ENCODE measurements at regions not wholly inside any gene's neighbourhood (a gene's known extent, or its start where the extent isn't known, plus 50 kb on each side); places are given as distances from the start of the nearest gene placed in this dataset.
A peak's percentile ranks its signal among the peaks of the same experiment; 100 is the strongest.

GRCh38 chr5:82812575-82812974 is 264.6 kb downstream of the TMEM167A start:
- no peak for ATAC-seq
- DNase-seq (ENCODE audit: low spot score): no peak

DNA sequence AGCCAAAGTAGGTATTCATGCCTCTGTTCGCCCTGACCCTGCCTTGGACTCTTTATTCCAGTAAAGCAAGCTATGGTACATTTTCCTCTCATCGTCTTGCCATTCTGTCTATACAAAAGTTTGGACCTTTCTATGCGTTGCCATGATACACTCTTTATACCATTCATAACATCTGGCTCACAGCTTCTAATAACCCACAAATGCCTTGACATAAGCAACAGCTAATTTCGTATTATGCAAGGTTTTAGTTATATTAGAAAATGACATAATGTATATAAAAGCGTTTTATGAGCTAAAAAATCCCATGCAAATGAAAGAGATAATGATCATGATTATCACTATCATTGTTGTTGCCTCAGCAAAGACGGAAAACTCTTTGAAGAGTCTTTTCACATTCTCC is 265.7 kb downstream of the TMEM167A start:
- no peak for DNase-seq (ENCODE audit: low spot score)
- no peak for ATAC-seq

GRCh38 chr5:82809420-82810143 is 267.6 kb downstream of the TMEM167A start:
- ATAC-seq (no peak), DNase-seq (ENCODE audit: low spot score) (no peak)

DNA sequence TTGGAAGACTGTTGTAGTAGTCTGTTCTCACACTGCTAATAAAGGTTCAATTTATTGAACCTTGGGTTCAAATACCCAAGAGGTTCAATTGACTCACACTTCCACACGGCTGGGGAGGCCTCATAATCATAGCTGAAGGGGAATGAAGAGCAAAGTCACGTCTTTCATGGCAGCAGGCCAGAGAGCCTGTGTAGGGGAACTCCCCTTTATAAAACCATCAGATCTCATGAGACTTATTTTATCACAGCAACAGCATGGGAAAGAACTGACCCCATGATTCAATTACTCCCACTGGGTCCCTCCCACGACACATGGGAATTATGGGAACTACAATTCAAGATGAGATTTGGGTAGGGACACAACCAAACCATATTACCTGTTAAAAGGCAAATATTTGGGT is 268.2 kb downstream of the TMEM167A start:
- ATAC-seq (no peak), DNase-seq (ENCODE audit: low spot score) (no peak)

DNA sequence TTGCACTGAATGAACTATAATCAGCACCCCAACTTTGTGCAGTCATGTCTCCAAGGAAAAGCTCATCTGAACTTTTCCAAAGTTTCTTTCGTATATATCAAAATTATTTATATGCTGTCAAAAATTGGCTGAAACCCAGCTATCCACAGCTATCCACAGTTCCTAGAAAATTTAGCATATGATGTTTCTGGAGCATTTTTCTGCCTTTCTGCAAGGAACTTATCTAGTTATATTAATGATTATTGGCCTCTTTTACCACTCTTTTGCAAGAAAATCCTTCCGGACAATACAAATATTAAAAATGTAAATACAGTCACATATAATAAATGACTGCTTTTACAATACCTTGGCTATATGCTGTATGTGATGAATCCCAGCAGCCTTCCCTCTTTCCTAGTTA is 270.2 kb downstream of the TMEM167A start:
- no peak for DNase-seq (ENCODE audit: low spot score)
- no peak for ATAC-seq

DNA sequence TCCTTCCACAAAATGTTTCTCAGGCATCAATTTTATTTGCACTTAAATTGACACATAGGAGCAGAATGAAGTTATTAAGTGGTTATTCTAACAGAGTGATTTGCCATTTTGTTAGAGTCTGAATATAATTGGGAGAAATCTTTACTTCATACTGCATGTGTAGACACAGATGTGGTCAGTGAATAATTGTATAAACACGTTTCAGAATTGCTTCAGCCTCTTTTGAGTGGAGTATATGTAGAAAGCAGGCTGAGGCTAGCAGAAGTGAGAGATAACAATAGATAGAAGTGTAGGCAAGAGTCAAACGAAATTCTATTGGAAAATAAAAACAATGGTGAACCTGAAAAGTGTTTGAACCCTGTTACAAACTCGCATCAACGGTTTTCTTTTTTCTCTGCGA is 270.7 kb downstream of the TMEM167A start:
- DNase-seq (ENCODE audit: low spot score) (no peak), ATAC-seq (no peak)

DNA sequence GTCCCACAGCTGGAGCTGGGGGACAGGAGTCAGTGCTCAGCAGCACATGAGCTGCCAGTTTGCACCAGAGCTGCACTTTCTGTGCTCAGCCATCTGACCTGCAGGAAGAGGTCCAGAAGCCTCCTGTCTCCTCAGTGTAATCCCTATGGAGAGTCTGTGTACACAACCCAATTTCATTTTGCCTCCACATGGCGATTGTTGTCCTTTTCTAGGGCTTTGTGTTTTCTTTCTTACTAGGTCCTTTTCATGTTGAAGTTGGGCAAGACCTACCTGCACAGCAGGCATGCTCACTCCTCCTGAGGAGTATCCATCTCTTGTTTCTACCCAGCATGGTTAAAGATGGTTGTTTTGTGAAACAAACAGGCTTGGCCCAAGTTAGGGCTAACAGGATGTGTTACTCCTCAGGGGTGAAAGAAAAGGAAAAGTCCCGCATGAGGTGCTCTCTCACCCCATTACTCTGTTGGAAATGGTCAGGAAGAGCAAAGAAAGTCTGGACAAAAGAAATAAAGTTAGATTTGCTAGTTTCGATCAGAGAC is 273.0 kb downstream of the TMEM167A start:
- no peak for ATAC-seq

DNA sequence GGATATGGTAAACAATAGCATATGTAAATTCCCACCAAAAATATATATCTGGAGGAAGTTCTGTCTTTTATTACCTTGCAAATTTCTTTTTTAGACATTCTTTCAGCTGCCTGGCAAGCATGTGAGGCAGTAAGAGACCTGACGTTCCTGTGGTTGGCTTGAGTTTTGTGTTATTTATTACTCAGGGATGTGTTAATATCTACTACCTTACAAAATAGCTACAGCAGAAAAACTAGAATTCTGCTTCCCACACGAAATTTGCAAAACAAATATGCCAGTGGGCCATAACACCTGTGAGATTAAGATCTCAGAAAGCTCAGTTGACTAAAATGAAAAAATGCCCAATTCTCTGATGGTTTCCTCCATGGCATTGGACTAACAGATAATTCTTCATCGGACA is 274.2 kb downstream of the TMEM167A start:
- DNase-seq (ENCODE audit: low spot score) (no peak), ATAC-seq (no peak)

More for the DNA sequence above, 273.0 kb downstream of the TMEM167A start:
- no peak for DNase-seq (ENCODE audit: low spot score)

DNA sequence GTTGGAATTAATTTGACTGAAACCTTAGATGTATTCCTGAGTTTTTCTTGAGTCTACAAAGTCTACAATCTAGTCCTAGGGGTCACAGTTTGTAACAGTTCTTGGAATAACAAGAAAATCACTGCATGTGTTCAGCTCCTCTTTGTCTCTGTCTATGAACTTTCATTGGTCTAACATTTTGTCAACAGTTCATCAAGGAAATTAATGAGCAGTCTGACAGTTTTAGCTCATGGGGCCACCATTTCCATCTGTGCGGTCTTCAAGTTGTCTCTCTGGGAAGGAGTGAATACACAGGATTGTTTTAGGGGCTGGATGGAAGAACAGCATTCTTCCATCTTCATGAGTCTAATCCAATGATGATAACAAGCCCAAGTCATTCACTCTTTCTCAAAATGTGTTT is 276.4 kb downstream of the TMEM167A start:
- ATAC-seq (no peak), DNase-seq (ENCODE audit: low spot score) (no peak)

GRCh38 chr5:82799361-82800077 is 277.7 kb downstream of the TMEM167A start:
- DNase-seq (ENCODE audit: low spot score): no peak
- no peak for ATAC-seq

GRCh38 chr5:82798676-82799075 is 278.5 kb downstream of the TMEM167A start:
- no peak for ATAC-seq
- no peak for DNase-seq (ENCODE audit: low spot score)

DNA sequence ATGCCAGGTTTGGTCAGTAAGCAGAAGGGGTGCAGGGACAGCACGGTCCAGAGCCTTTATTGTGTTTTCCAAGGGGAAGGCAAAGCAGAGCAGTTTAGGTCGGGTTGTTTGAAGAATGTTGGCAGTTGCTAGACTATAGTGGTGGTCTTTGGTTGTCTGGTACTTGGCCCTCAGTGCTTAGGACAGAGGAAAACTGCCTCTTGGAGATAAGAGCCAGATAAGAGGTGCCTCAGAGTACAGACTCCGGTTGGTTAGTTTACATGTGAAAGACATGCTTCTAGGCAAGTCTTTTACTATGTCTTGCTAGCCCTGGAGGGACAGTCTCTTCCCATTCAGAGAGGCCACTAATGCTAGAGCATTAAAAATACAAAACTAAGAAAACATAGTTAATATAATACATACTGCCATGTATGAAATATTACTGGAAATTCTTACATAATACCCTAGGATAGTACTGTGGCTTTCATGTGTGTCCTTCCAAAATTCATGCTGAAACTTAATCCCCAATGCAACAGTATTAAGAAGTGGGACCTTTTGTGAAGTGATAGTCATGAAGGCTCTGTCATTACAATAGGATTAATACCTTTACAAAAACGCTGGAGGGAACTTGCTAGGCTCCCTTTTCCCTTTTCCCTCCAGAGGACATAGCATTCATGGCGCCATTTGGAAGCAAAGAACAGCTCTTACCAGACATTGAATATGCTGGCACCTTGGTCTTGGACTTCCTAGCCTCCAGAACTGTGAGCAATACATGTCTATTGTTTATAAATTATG is 280.4 kb downstream of the TMEM167A start:
- DNase-seq (ENCODE audit: low spot score): no peak
- peak; percentile 50 for ATAC-seq

GRCh38 chr5:82794876-82795275 is 282.3 kb downstream of the TMEM167A start:
- DNase-seq (ENCODE audit: low spot score): no peak
- ATAC-seq: no peak

- DNase-seq (ENCODE audit: low spot score) (no peak), ATAC-seq (peak; percentile 75)
Observed at GRCh38 chr5:82793808-82794419, 283.3 kb downstream of the TMEM167A start.

- ATAC-seq: no peak
Observed at GRCh38 chr5:82792096-82792495, 285.1 kb downstream of the TMEM167A start.

DNA sequence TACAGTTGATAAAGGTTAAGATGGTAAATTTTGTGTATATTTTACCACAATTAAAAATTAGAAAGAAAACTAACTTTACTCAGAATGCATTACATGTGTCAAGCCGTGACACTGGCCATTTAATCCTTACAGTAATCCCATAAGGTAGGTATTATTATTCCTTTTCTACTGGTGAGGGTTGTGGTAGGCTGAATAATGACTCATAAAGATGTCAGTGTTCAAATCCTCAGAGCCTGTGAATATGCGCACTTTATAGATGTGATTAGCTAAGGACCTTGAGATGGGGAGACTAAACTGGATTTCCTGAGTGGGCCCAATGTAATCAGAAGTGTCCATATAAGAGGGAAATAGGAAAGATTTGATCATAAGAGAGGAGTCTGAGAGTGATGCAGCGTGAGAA is 288.1 kb downstream of the TMEM167A start:
- DNase-seq (ENCODE audit: low spot score): no peak
- ATAC-seq: no peak

More at GRCh38 chr5:82792096-82792495, 285.1 kb downstream of the TMEM167A start:
- no peak for DNase-seq (ENCODE audit: low spot score)

DNA sequence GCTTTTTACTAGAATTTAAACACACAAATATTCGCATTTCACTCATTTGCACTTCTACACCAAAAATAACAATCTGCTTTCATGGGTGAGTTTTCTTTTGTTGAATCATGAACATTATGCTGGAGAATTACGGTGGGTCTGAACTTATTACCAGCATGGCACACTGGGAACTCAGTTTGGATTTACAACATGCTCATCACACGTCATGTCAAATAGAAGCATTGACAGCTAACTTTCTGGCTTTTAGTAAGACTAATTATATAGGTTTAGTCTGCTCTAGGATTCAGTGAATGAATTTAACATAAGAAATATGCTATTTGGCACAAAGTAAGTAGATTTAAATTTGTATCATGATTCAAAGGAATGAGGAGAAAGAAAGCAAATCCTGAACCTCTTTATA is 290.4 kb downstream of the TMEM167A start:
- DNase-seq (ENCODE audit: low spot score) (no peak), ATAC-seq (no peak)

DNA sequence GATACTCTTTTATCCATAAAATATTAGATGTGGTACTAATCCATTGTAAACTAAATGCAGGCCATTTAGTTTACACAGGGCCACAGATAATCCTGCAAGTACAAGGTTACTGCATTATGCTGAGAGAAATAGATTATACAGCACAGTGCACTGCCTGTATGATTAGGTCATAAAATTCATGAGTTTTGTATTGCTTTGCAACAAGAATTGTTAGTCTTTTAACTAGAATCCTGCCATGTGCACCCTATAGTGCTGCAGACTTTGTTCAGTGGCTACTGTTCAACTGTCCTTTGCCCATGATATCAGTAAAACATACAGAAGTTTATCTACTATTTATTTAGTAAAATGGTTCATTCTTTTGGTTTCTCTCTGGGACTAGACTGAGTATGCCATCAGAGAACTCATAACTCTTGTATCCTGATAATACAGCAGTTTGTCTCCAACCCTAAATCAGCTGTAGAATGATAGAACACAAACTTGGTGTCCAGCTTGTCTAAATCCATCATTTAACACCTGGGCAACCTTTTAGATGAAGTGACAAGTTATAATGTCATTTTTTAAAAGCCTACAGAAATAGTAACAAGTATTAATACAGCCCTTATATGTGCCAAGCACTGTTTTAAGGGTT is 291.2 kb downstream of the TMEM167A start:
- ATAC-seq: peak; percentile 95
- DNase-seq (ENCODE audit: low spot score): no peak

- no peak for DNase-seq (ENCODE audit: low spot score)
- ATAC-seq: no peak
Observed at GRCh38 chr5:82785456-82785855, 291.7 kb downstream of the TMEM167A start.

- no peak for DNase-seq (ENCODE audit: low spot score)
- no peak for ATAC-seq
Observed at GRCh38 chr5:82784521-82784920, 292.7 kb downstream of the TMEM167A start.

GRCh38 chr5:82777106-82777505 is 300.1 kb downstream of the TMEM167A start:
- no peak for ATAC-seq
- no peak for DNase-seq (ENCODE audit: low spot score)

Data from left lobe of liver (tissue), 2 donors.